Mesenchymal stem cell (in vitro differentiated cells and primary cell): ENCODE measurements at regions not wholly inside any gene's neighbourhood (a gene's known extent, or its start where the extent isn't known, plus 50 kb on each side); places are given as distances from the start of the nearest gene placed in this dataset.

Experiments used
- DNase-seq: peaks from one replicate; pipeline ENCODE4 v3.0.0-alpha.2; 2013
- H2AFZ ChIP-seq: one replicate; pipeline ENCODE4 v1.6.1; 2013; ENCODE audit warnings: low read depth, mild to moderate bottlenecking, control low read depth, inconsistent platforms, low read length, moderate library complexity
- H2AK5ac ChIP-seq: 2 replicates; pipeline ENCODE4 v1.6.1; 2013; ENCODE audit warnings: low read length, moderate library complexity, mild to moderate bottlenecking, inconsistent platforms; ENCODE audit not compliant: severe bottlenecking
- H2BK120ac ChIP-seq: one replicate; pipeline ENCODE4 v1.6.1; 2013; ENCODE audit warnings: low read depth, mild to moderate bottlenecking, inconsistent platforms, low read length, moderate library complexity
- H2BK12ac ChIP-seq, 2 experiments: one replicate each; pipeline ENCODE4 v1.6.1; 2013; ENCODE audit warnings: inconsistent platforms in 2 of 2, low read length in 2 of 2, mild to moderate bottlenecking in 2 of 2, moderate library complexity in 2 of 2, control low read depth in 1 of 2
- H2BK15ac ChIP-seq: one replicate; pipeline ENCODE4 v1.6.1; 2013; ENCODE audit warnings: mild to moderate bottlenecking, low read depth, inconsistent platforms; ENCODE audit not compliant: poor library complexity, severe bottlenecking
- H2BK5ac ChIP-seq: 2 replicates; pipeline ENCODE4 v1.6.1; 2013; ENCODE audit warnings: low read depth, mild to moderate bottlenecking, low read length, control low read depth, inconsistent platforms; ENCODE audit not compliant: poor library complexity, severe bottlenecking
- H3K14ac ChIP-seq, 2 experiments: one replicate each; pipeline ENCODE4 v1.6.1; 2013; ENCODE audit warnings: inconsistent platforms in 2 of 2, low read length in 2 of 2, control low read depth in 1 of 2, mild to moderate bottlenecking in 1 of 2, moderate library complexity in 1 of 2
- H3K18ac ChIP-seq, 2 experiments: one replicate each; pipeline ENCODE4 v1.6.1; 2013; ENCODE audit warnings: inconsistent platforms in 2 of 2, low read length in 2 of 2, control low read depth in 1 of 2, low read depth in 1 of 2, mild to moderate bottlenecking in 1 of 2
- H3K23ac ChIP-seq, 2 experiments: one replicate each; pipeline ENCODE4 v1.6.1; 2013; ENCODE audit warnings: inconsistent platforms in 2 of 2, low read length in 2 of 2, mild to moderate bottlenecking in 2 of 2, moderate library complexity in 2 of 2, control low read depth in 1 of 2
- H3K27ac ChIP-seq: 2 replicates; pipeline ENCODE4 v1.5.1; 2013; ENCODE audit warnings: mild to moderate bottlenecking, moderate library complexity, low read length, control low read depth, inconsistent platforms; ENCODE audit not compliant: poor library complexity, severe bottlenecking
- H3K27me3 ChIP-seq, 2 experiments: 2 replicates each; pipeline versions ENCODE4 v1.6.1 to v1.7.0; 2013; ENCODE audit warnings: low read length in 2 of 2, mild to moderate bottlenecking in 2 of 2, moderate library complexity in 2 of 2, control low read depth in 1 of 2, inconsistent platforms in 1 of 2; ENCODE audit not compliant: control insufficient read depth in 1 of 2, insufficient read depth in 1 of 2
- H3K36me3 ChIP-seq, 2 experiments: 2 replicates each; pipeline versions ENCODE4 v1.6.1 to v1.7.0; 2013; ENCODE audit warnings: low read length in 2 of 2, control low read depth in 1 of 2, inconsistent platforms in 1 of 2, low read depth in 1 of 2, mild to moderate bottlenecking in 1 of 2; ENCODE audit not compliant: insufficient read depth in 2 of 2, control insufficient read depth in 1 of 2
- H3K4ac ChIP-seq, 2 experiments: one replicate each; pipeline ENCODE4 v1.6.1; 2013; ENCODE audit warnings: inconsistent platforms in 2 of 2, low read length in 2 of 2, mild to moderate bottlenecking in 2 of 2, moderate library complexity in 2 of 2, control low read depth in 1 of 2, low read depth in 1 of 2
- H3K4me1 ChIP-seq: 2 replicates; pipeline ENCODE4 v1.6.1; 2013; ENCODE audit warnings: low read depth, low read length, control low read depth; ENCODE audit not compliant: control insufficient read depth, insufficient read depth
- H3K4me2 ChIP-seq: 2 replicates; pipeline ENCODE4 v1.6.1; 2013; ENCODE audit warnings: low read length, mild to moderate bottlenecking, inconsistent platforms; ENCODE audit not compliant: poor library complexity, severe bottlenecking
- H3K4me3 ChIP-seq, 2 experiments: 2 replicates each; pipeline versions ENCODE4 v1.5.1 to v1.7.0; 2013; ENCODE audit warnings: low read length in 2 of 2, mild to moderate bottlenecking in 2 of 2, control low read depth in 1 of 2, low read depth in 1 of 2; ENCODE audit not compliant: insufficient read depth in 1 of 2
- H3K79me1 ChIP-seq: replicated peaks from 2 replicates; pipeline ENCODE4 v1.6.1; 2013; ENCODE audit warnings: mild to moderate bottlenecking, control low read depth, low read length, inconsistent platforms; ENCODE audit not compliant: poor library complexity, severe bottlenecking
- H3K9ac ChIP-seq: 2 replicates; pipeline ENCODE4 v1.7.0; 2013; ENCODE audit warnings: mild to moderate bottlenecking, low read length, moderate library complexity
- H3K9me3 ChIP-seq: 2 replicates; pipeline ENCODE4 v1.7.0; 2013; ENCODE audit warnings: mild to moderate bottlenecking, low read length; ENCODE audit not compliant: control insufficient read depth
- H4K8ac ChIP-seq: one replicate; pipeline ENCODE4 v1.6.1; 2013; ENCODE audit warnings: inconsistent platforms, mild to moderate bottlenecking, low read length, moderate library complexity
- H4K91ac ChIP-seq: one replicate; pipeline ENCODE4 v1.6.1; 2013; ENCODE audit warnings: mild to moderate bottlenecking, low read length, inconsistent platforms
- WGBS: methylation state at CpG from one replicate; pipeline ENCODE4 v1.1.7; 2013; ENCODE audit warnings: mixed read lengths; 5-methylcytosine and 5-hydroxymethylcytosine counted together

DNA sequence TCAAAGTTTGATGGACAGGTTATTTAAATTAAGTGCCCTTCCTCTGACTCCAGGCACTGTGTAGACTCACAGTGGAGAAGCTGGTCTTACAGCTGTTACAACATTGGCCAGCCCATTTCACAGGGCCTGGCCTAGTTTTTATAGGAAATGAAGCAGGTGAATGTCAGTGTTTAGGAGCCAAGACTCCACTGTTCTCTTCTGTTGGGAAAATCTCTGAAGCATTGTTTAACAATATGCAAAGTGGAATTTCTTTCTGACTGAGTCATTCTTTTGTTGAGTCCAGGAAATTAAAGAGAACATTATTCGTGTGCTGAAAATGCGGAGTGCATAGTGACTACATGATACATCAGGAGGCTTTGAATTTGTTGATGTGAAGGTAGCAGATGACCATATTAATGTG lies 64.7 kb downstream of the ARRDC4 start:
- H3K4me3 ChIP-seq: no peak overlapping the region
- H2AFZ ChIP-seq: no peak overlapping the region
- no peaks in the 10 kb centered on the region for H3K36me3 ChIP-seq
- H3K27me3 ChIP-seq: no peaks in the 10 kb centered on the region
- H3K79me1 ChIP-seq: no peaks in the 10 kb centered on the region
- no peak overlapping the region for H4K91ac ChIP-seq
- H4K8ac ChIP-seq: no peak overlapping the region
- no peaks in the 10 kb centered on the region for H3K4me1 ChIP-seq
- H3K9me3 ChIP-seq: no peaks in the 10 kb centered on the region
- H2BK12ac ChIP-seq: no peak overlapping the region
- no peak overlapping the region for H3K4ac ChIP-seq
- 64% methylated on average over 2 of the region's 2 CpGs for WGBS
- DNase-seq: no peak
- H3K4me2 ChIP-seq: no peak overlapping the region
- H2AK5ac ChIP-seq: no peak overlapping the region
- no peak overlapping the region for H3K27ac ChIP-seq
- H2BK5ac ChIP-seq: no peak overlapping the region
- H2BK120ac ChIP-seq: no peak overlapping the region
- no peak overlapping the region for H3K23ac ChIP-seq
- H3K18ac ChIP-seq: no peak overlapping the region
- H3K9ac ChIP-seq: no peak overlapping the region
- no peak overlapping the region for H2BK15ac ChIP-seq
- H3K14ac ChIP-seq: no peak overlapping the region

DNA sequence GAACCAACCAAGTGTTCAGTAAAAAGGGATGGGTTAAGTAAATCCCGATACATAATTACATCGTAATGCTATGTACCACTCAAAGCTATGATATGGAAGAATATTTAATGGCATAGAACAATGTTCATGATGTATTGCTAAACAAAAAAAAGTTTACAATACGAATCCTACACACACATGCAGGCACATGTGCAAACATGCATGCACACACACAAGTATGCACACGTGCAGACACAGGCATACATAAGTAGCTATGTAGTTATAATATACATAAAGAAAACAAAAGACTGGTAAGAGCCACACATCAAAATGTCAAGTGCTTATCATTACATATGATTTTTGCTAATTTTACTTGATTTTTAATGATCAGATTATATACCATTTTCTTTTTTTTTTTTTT lies 74.2 kb downstream of the ARRDC4 start:
- Histone ChIP-seq H4K91ac (no peak overlapping the region), H2AFZ (no peak overlapping the region), H2BK5ac (no peak overlapping the region), H3K27me3 (no peaks in the 10 kb centered on the region), H3K9me3 (no peaks in the 10 kb centered on the region), H3K14ac (no peak overlapping the region), H3K9ac (no peak overlapping the region), H3K4me2 (no peak overlapping the region), H3K23ac (no peak overlapping the region), H2BK15ac (no peak overlapping the region), H2BK12ac (no peak overlapping the region), H3K18ac (no peak overlapping the region), H3K4ac (no peak overlapping the region), H3K4me1 (no peaks in the 10 kb centered on the region), H3K27ac (no peak overlapping the region), H3K36me3 (no peaks in the 10 kb centered on the region), H4K8ac (no peak overlapping the region), H2AK5ac (no peak overlapping the region), H3K4me3 (no peak overlapping the region), H2BK120ac (no peak overlapping the region), H3K79me1 (no peaks in the 10 kb centered on the region)
- no peak for DNase-seq
- no CpG with 5 or more reads among the region's 4 CpGs for WGBS

DNA sequence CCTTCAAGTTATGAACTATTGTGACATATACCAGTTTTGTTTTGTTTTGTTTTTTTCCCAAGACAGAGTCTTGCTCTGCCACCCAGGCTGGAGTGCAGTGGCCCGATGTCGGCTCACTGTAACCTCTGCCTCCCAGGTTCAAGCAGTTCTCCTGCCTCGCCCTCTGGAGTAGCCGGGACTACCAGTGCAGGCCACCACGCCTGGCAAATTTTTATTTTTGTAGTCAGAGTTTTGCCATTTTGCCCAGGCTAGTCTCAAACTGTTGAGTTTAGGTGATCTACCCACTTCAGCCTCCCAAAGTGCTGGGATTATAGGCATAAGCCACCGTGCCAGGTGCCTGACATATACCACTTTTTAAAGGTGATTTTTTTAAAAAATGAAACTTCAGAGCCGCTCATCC lies 74.6 kb downstream of the ARRDC4 start:
- H3K23ac ChIP-seq: no peak overlapping the region
- H3K14ac ChIP-seq: no peak overlapping the region
- no peak overlapping the region for H3K9ac ChIP-seq
- H2BK5ac ChIP-seq: no peak overlapping the region
- H3K27me3 ChIP-seq: no peaks in the 10 kb centered on the region
- H4K8ac ChIP-seq: no peak overlapping the region
- no peak overlapping the region for H2AFZ ChIP-seq
- no peak overlapping the region for H2AK5ac ChIP-seq
- no peak overlapping the region for H3K18ac ChIP-seq
- no peaks in the 10 kb centered on the region for H3K4me1 ChIP-seq
- no peak for DNase-seq
- WGBS: 89% methylated on average over 7 of the region's 7 CpGs
- H3K79me1 ChIP-seq: no peaks in the 10 kb centered on the region
- H4K91ac ChIP-seq: no peak overlapping the region
- H2BK15ac ChIP-seq: no peak overlapping the region
- no peak overlapping the region for H2BK12ac ChIP-seq
- no peaks in the 10 kb centered on the region for H3K9me3 ChIP-seq
- no peak overlapping the region for H3K4me3 ChIP-seq
- no peak overlapping the region for H3K27ac ChIP-seq
- no peak overlapping the region for H2BK120ac ChIP-seq
- no peak overlapping the region for H3K4ac ChIP-seq
- no peaks in the 10 kb centered on the region for H3K36me3 ChIP-seq
- H3K4me2 ChIP-seq: no peak overlapping the region

DNA sequence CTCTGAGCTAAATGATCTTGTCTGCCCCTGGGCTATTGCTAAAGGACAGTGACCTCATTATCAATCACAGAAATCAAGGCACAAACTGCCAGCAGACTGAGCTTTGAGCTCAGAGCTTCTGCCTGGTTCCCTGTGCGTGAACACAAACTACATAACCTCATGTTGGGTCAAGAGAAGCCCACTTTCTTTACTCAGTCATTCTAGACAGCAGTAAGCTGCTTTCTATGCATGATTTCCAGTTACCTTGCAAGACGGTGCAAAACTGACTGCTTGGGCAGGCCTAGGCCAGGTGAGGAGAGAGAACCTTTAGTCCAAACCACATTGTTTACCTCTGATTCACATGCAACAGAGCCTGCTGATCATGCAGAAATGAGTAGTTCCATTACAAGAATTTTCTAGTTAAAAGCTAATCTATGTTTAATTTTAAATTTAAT lies 75.1 kb downstream of the ARRDC4 start:
- Histone ChIP-seq H3K9me3 (no peaks in the 10 kb centered on the region), H2AFZ (no peak overlapping the region), H3K27me3 (no peaks in the 10 kb centered on the region), H3K4ac (no peak overlapping the region), H4K8ac (no peak overlapping the region), H2BK120ac (no peak overlapping the region), H3K79me1 (no peaks in the 10 kb centered on the region), H3K36me3 (no peaks in the 10 kb centered on the region), H3K14ac (no peak overlapping the region), H3K4me1 (no peaks in the 10 kb centered on the region), H2AK5ac (no peak overlapping the region), H2BK12ac (no peak overlapping the region), H2BK5ac (no peak overlapping the region), H3K23ac (no peak overlapping the region), H4K91ac (no peak overlapping the region), H2BK15ac (no peak overlapping the region), H3K27ac (no peak overlapping the region), H3K9ac (no peak overlapping the region), H3K4me2 (no peak overlapping the region), H3K18ac (no peak overlapping the region), H3K4me3 (no peak overlapping the region)
- no peak for DNase-seq
- 70% methylated on average over 2 of the region's 2 CpGs for WGBS
